ENCODE measurements at regions not wholly inside any gene's neighbourhood (a gene's known extent, or its start where the extent isn't known, plus 50 kb on each side); places are given as distances from the start of the nearest gene placed in this dataset.

DNA sequence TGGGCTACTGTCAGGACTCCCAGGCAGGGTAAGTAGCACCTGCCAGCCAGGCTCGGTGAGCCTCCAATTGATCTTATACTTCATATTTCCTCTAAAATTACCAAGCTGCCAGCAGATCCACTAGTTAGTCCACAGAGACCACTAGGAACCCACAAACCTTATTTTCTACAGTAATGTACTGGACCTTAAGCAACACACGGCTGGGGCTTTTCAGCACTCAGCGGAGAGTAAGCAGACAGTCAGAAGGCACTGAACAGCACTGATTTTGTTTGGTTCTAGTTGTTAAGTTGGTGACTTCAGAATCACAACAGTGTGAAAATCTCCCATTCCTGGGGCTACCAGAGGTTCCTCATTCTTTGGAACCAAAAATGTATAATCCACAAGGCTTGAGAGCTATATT lies 56.1 kb downstream of the MRPL57 start:
- WGBS, 2 donors, result 60 to 63% methylated on average over 3 of the region's 3 CpGs
- DNase-seq (ENCODE audit: low spot score in 2 of 2), result no peak
- Histone ChIP-seq H3K36me3 (no peaks in the 10 kb centered on the region), H3K27ac (no peak overlapping the region), H3K9me3 (no peaks in the 10 kb centered on the region), H3K4me1 (no peaks in the 10 kb centered on the region), H3K4me3 (no peak overlapping the region), H3K27me3 (no peaks in the 10 kb centered on the region)
- TF ChIP-seq EP300 (IDR thresholded peaks at IDR 0.05) (no peak), POLR2A (IDR thresholded peaks at IDR 0.05) (no peak)
- TF ChIP-seq, protein P1, sequence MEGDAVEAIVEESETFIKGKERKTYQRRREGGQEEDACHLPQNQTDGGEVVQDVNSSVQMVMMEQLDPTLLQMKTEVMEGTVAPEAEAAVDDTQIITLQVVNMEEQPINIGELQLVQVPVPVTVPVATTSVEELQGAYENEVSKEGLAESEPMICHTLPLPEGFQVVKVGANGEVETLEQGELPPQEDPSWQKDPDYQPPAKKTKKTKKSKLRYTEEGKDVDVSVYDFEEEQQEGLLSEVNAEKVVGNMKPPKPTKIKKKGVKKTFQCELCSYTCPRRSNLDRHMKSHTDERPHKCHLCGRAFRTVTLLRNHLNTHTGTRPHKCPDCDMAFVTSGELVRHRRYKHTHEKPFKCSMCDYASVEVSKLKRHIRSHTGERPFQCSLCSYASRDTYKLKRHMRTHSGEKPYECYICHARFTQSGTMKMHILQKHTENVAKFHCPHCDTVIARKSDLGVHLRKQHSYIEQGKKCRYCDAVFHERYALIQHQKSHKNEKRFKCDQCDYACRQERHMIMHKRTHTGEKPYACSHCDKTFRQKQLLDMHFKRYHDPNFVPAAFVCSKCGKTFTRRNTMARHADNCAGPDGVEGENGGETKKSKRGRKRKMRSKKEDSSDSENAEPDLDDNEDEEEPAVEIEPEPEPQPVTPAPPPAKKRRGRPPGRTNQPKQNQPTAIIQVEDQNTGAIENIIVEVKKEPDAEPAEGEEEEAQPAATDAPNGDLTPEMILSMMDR (IDR thresholded peaks at IDR 0.05), result no peak

GRCh38 chr13:21233086-21233485 lies 56.6 kb downstream of the MRPL57 start:
- H3K27ac ChIP-seq, result peak overlapping the region in 1 of 4 donors; percentile 29
- no peak for DNase-seq (ENCODE audit: low spot score in 2 of 2)
- TF ChIP-seq, protein P1 (IDR thresholded peaks at IDR 0.05), result no peak
- TF ChIP-seq EP300 (IDR thresholded peaks at IDR 0.05) (no peak), POLR2A (IDR thresholded peaks at IDR 0.05) (no peak)
- no peaks in the 10 kb centered on the region for H3K4me1 ChIP-seq
- 75 to 76% methylated on average over 3 of the region's 3 CpGs for WGBS, 2 donors
- no peaks in the 10 kb centered on the region for H3K9me3 ChIP-seq
- H3K4me3 ChIP-seq, result no peak overlapping the region
- H3K27me3 ChIP-seq, result no peaks in the 10 kb centered on the region
- H3K36me3 ChIP-seq, result no peaks in the 10 kb centered on the region

GRCh38 chr13:21234526-21234925 lies 58.1 kb downstream of the MRPL57 start:
- no peak for TF ChIP-seq POLR2A (IDR thresholded peaks at IDR 0.05)
- TF ChIP-seq EP300 (IDR thresholded peaks at IDR 0.05), result no peak
- TF ChIP-seq, protein P1 (IDR thresholded peaks at IDR 0.05), result no peak
- Histone ChIP-seq H3K27me3 (no peaks in the 10 kb centered on the region), H3K9me3 (no peaks in the 10 kb centered on the region), H3K4me1 (no peaks in the 10 kb centered on the region), H3K36me3 (no peaks in the 10 kb centered on the region), H3K4me3 (no peak overlapping the region), H3K27ac (no peak overlapping the region)
- no peak for DNase-seq (ENCODE audit: low spot score in 2 of 2)
- WGBS, 2 donors, result 12 to 19% methylated on average over 8 of the region's 8 CpGs

DNA sequence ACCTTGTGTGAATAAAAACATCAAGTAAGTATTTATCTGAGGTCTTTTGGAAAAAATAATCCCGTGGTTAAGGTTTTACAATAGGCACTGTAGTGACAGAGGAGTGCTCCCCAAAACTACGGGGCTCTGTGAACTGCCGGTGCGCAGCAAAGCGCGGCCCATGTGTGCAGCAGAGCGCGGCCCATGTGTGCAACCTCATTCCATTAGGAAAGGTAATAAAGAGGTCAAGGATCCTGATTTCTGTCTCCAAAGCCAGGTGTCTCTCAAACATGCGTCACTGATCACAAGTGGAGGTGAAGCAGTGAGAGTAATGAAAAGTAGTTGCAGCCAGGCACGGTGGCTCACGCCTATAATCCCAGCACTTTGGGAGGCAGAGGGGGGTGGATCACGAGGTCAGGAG lies 58.7 kb downstream of the MRPL57 start:
- no peak for TF ChIP-seq EP300 (IDR thresholded peaks at IDR 0.05)
- no peak for TF ChIP-seq POLR2A (IDR thresholded peaks at IDR 0.05)
- Histone ChIP-seq H3K9me3 (no peaks in the 10 kb centered on the region), H3K36me3 (no peaks in the 10 kb centered on the region), H3K4me3 (no peak overlapping the region), H3K27me3 (no peaks in the 10 kb centered on the region), H3K4me1 (no peaks in the 10 kb centered on the region), H3K27ac (no peak overlapping the region)
- WGBS, 2 donors, result 69 to 73% methylated on average over 12 of the region's 12 CpGs
- no peak for DNase-seq (ENCODE audit: low spot score in 2 of 2)

- Histone ChIP-seq H3K9me3 (no peaks in the 10 kb centered on the region), H3K4me3 (no peak overlapping the region), H3K4me1 (no peaks in the 10 kb centered on the region), H3K27me3 (no peaks in the 10 kb centered on the region), H3K36me3 (no peaks in the 10 kb centered on the region), H3K27ac (no peak overlapping the region)
- DNase-seq (ENCODE audit: low spot score in 2 of 2), result no peak
- 84 to 89% methylated on average over 9 of the region's 9 CpGs for WGBS, 2 donors
- TF ChIP-seq, protein P1 (IDR thresholded peaks at IDR 0.05), result no peak
- TF ChIP-seq EP300 (IDR thresholded peaks at IDR 0.05) (no peak), POLR2A (IDR thresholded peaks at IDR 0.05) (no peak)
Observed at GRCh38 chr13:21237081-21237480, 60.6 kb downstream of the MRPL57 start.

DNA sequence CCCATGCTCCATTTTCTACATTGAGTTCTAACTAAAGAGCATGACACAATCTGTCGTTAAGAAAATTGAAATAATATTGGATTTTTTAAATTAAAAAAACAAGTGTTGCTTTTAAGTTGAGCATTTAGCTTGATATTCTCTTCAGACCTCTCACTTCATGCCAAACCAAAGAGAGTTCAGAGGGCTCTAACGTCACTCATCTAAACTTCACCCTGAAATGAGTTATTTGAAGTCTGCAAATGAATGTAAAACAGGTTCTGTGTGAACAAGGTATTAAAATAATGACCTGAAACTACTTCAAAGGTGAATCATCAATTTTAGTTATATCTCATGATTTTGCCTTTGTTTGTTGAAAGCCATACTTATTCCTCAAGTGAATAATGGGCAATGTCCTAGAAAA lies 61.8 kb downstream of the MRPL57 start:
- no peaks in the 10 kb centered on the region for H3K27me3 ChIP-seq
- no peaks in the 10 kb centered on the region for H3K36me3 ChIP-seq
- TF ChIP-seq EP300 (IDR thresholded peaks at IDR 0.05), result no peak
- TF ChIP-seq, protein P1 (IDR thresholded peaks at IDR 0.05), result no peak
- no peak for TF ChIP-seq POLR2A (IDR thresholded peaks at IDR 0.05)
- H3K9me3 ChIP-seq, result no peaks in the 10 kb centered on the region
- WGBS, 2 donors, result 67 to 71% methylated on average over 2 of the region's 2 CpGs
- no peak for DNase-seq (ENCODE audit: low spot score in 2 of 2)
- H3K27ac ChIP-seq, result no peak overlapping the region
- no peak overlapping the region for H3K4me3 ChIP-seq
- no peaks in the 10 kb centered on the region for H3K4me1 ChIP-seq
